HG03108 (cell line): ENCODE measurements at regions not wholly inside any gene's neighbourhood (a gene's known extent, or its start where the extent isn't known, plus 50 kb on each side); places are given as distances from the start of the nearest gene placed in this dataset.

Source experiments
- ATAC-seq: cut with Tn5 transposase; IDR thresholded peaks from one replicate; pipeline ENCODE4 v1.9.1; 2021; ENCODE audit warnings: moderate library complexity; ENCODE audit not compliant: unreplicated experiment

GRCh38 chr1:30410153-30410851 lies 313.1 kb downstream of the MATN1 start:
- ATAC-seq = no peak

DNA sequence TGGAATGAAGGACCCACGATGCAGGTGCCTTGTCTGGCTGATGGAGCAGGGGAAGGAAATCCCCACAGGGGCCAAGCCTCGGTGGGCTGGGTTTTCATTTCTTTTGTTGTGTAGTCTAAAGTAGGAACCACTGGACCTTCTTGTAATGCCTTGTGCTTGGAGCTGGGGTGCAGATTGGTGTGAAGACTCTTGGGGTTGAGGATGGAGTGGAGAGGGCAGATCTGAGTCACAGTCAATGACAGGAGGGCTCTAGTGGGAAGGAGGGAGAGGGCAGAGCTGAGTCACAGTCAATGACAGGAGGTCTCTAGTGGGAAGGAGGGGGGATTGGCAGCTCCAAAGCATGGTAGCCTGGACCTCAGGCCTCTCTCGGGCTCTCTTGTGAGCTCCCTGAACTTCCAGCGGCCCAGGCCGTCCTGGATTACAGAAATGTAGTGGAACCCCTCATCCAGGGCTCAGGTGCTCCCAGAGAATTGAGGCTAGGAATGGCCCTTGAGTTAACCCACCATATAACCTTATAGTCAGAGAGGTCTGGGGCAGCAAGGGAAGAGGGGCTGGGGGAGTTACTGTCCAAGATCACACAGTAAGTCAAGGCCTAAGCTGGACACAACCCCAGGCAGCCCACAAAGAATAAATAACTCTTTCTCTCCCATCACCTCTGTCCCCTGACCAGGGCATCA lies 313.8 kb downstream of the MATN1 start:
- no peak for ATAC-seq

DNA sequence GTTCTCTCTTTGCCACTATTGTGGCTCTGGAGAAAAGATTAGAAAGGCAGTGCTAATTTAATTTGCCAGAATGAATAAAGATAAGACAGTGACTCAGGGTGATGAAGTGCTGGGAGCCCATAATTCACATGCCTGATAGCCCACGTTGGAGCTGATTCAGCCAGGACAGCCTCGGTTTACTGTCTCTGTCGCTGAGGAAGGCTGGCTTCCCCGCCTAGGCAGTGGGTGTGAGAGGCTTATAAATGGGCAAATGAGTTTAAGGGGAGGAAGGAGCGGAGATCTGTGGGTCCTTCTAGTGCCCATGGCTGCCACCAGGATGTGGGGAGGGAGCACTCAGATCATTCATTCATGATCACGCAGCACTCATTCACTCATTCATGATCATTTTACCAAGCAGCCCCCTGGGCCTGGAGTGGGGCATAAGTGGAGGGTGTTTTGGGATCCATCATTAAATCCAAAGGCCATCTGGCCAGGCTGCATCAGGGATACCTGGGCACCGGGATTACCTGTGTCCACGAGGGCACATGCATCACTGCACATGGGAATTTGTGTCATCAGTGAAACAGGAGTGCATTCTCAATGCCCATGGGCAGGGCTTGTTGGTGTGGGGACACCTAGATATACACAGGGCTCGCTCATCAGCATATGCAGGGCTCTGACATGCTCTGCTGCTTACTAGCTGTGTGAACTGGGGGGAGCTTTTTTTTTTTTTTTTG lies 315.4 kb downstream of the MATN1 start:
- no peak for ATAC-seq

- ATAC-seq = no peak
These were observed 316.2 kb downstream of the MATN1 start for GRCh38 chr1:30406996-30407864.

GRCh38 chr1:30405631-30406212 lies 317.7 kb downstream of the MATN1 start:
- ATAC-seq = no peak

DNA sequence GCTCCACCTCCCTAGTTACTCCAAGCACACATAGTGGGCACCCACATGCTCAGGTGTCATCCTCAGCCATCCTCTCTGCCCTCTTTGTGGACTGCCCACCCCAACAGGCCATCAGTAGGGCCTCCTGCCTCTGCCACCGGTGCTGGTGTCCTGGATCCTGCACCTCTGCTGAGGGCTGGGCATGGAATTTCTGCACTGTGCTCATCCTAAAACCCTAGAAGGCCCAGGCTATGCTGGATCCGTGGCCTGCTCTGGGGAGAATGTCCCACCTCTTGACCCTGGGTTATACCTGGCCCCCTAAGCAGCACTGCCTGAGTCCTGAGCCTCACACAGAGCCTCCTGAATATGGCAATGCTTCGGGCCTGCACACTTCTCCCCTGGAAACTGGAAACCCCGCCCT lies 318.3 kb downstream of the MATN1 start:
- ATAC-seq = no peak

DNA sequence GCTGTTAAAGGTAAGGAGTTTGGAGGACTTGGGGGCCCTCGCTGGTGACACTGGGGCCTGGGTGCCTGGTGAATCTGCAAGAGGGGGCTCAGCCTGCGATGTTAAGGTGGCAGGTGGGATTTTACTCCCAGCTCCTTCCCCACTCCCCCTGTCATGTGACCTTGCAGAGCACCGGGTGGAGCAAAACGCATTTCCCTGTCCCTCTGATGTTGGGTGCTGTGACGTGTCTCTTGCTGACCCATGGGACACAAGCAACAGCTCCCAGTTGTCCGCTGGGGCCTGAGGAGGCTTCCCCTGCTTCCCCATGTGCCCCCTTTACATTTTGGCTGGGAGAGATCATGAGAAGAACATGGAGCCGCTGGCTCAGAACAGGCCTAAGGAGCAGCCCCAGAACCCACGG lies 319.0 kb downstream of the MATN1 start:
- ATAC-seq = no peak

- ATAC-seq = no peak
These were observed 319.7 kb downstream of the MATN1 start for GRCh38 chr1:30403726-30404125.

- no peak for ATAC-seq
These were observed 320.2 kb downstream of the MATN1 start for GRCh38 chr1:30403061-30403645.

DNA sequence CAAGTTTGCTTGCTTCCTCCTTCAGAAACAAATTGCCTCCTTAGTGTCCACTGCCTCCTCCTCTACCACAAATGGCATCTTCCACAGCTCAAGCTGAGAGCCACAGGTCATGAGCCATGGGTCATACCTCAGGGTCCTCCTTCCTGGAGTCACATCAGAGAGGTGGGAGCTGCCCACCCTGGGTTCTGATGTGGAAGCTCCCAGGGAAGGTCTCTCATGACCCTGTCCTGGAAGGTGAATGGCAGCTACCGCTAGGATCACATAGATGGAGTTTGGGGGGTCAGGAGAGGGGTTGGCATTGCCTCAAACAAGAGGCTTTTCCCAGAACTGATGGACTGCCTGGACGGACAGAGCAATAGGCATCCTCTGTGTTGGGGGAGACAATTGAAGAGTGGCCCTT lies 321.4 kb downstream of the MATN1 start:
- no peak for ATAC-seq

DNA sequence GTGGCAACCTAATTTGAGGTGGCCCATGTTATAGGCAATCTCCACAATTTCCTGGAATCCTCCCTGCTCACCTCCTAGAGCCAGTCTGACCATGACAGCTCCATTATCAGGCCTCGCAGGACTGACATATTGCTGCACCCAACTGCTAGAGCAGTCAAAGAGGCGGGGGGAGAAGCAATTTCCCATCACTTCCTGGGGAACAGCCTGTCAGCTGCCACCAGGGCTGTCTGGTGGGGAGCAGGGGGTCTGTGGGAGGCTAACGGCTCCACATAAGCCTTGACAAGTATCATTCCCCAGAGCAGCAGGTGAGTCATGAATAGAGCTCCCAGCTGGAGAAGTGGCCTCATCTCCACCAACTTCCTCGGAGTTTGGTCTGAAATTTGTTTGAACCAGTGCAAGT lies 322.9 kb downstream of the MATN1 start:
- ATAC-seq = no peak

DNA sequence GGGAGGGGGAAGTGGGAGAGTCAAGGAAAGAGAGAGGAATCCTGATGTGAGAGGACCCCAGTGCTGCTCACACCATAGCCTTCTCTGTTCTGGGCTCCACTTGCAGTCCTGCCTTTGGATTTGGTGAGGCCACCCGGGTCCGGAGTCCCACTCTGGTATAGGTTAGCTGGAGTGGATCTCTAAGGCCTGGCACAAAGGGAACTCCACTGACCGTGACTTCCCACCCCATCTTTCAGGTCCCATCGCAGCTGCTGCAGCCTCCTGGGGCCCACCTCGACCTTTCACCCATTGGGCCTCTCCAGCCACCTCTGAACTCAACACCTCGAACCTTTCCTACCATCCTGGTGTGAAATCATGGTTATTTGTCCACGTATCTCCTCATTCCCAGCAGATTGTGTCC lies 324.4 kb downstream of the MATN1 start:
- ATAC-seq = no peak

DNA sequence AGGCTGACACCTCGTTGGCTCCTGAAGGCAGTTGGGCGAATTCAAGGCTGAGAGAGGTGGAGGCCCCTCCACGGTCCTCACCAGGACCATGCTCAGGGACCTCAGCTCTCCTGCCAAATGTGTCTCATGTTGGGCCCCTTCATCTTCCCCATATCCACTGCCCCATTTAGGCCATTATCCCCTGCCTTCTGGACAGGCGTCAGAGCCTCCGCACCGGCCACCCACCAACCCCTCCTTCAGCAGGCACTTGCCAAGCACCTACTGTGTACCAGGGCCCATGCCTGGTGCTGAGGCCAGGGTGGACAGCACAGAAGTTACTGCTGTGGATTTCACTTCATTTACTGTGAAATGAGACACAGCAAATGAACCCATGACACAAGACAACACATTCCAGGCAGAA lies 325.8 kb downstream of the MATN1 start:
- ATAC-seq = no peak

- no peak for ATAC-seq
These were observed 327.8 kb downstream of the MATN1 start for GRCh38 chr1:30395631-30396030.

- no peak for ATAC-seq
These were observed 335.0 kb downstream of the MATN1 start for GRCh38 chr1:30388386-30388785.

DNA sequence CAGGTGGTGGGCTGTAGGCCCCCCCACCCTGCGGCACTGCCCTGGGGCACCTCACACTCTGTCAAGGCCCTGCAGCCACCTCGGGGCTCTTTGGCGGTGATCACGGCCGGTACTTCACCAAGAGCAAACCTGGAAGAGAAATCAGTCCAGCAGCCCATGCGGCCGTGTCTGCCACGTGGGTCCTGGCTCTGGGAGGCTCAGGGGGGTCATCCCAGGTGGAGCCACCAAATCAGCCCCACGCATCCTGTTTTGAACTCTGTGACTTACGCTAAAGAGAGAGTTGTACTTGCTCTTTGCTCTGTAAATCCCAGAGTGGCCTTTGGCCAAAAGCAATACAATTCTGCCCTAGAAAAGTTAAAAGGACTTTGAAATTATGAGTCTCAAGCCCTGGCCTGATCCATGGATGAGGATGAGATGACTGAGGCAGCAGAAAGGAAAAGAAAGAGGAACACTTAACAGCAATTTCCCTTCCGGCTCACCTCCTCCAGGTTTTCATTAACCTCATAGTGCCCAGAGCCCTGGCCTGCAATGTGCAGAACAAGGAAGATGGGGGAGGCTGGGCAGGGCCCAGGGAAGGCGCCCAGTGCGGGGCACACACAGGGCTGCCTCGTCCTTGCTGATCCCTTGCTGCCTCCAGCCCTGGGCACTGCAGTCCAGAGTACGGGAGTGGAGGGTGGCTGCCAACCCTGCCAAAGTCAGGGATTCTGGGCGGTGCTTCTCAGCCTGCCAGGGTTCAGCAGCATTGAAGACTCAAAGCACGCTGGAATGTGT lies 337.0 kb downstream of the MATN1 start:
- ATAC-seq = no peak

DNA sequence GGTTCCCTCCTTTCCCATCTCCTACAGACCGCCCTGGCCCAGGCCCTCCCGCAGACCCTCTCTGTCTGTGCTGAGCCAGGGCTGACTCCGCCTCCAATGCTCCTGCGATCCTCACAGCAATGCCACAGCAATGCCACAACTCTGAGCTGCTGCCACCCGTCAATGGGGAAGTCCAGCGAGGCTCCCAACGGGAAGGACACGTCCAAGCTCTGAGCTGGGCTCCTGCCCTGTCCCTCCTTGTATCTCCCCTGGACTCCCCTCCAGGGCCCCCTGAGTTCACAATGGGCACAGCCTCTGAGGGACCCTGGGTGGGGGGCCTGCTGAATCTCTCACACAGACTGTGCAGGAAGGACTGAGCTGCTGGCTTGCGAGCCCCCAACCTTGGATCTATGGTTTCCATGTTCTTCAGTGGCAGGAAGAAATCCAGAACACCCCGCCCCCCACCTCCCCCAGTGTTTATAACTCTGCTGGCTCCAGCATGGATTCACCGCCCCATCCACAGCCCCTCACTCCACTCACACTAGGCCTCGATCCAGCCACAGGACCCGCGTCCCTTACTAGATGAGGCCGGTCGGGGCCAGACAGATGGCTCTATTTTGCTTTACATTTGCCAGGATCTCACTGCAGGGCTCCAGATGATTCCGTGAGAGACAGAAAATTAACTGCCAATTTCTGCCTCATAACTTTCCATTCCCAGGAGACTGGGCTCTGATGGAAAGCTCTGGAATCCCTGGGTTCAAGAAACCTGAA lies 338.0 kb downstream of the MATN1 start:
- no peak for ATAC-seq

DNA sequence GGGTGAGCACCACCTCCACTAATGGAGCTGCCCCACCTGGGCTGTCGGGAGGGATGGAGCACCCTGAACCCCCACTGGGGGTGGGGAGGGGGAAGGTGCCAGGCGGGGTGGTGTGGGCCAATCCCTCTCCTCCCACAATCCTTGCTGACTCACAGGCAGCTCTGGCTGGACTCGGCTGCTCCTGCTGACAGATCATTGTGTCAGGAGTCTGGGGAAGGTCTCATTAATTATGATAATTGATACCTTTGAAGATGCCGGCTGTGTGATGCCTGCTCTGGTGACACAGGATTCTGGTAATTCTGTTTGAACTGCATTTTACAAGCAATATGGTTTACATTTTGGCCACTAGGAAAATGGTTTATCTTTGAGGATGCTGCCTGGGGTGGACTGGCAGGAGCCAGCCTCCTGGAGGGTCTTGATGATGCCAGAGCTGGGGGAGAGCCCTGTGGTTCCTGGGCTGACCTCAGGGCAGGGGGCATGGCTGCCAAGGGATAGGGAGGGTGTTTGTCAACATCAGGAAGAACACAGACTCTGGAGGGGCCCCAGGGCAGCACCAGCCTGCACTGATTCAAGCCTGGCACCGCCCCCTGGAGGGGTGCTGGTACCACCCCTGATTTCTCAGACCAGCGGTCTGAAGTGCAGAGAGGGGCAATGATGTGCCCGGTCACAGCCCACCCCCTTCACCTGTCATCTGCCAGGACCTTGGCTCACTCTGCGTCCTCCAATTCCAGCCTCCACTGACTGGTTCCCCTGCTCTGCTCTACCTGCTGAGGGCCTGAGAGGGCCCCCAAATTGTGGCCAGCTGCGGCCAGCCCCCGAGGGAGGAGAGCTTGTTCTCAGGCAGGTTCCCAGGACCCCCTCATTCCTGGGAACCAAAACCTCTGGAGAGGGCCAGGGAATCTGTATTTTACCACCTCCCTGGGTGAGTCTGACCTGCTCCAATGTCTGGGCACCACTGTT lies 338.8 kb downstream of the MATN1 start:
- no peak for ATAC-seq
